ENCODE measurements at regions not wholly inside any gene's neighbourhood (a gene's known extent, or its start where the extent isn't known, plus 50 kb on each side); places are given as distances from the start of the nearest gene placed in this dataset.

- Histone ChIP-seq H3K27me3 (no peaks in the 10 kb centered on the region), H3K9me3 (replicated peaks) (no peaks in the 10 kb centered on the region), H3K4me3 (no peak overlapping the region), H3K27ac (no peak overlapping the region), H3K36me3 (no peaks in the 10 kb centered on the region), H3K4me1 (peaks cover 20% of the 10 kb centered on the region)
- no peak for DNase-seq
Measured at GRCh38 chr9:15113288-15113687, 193.7 kb downstream of the TTC39B start.

DNA sequence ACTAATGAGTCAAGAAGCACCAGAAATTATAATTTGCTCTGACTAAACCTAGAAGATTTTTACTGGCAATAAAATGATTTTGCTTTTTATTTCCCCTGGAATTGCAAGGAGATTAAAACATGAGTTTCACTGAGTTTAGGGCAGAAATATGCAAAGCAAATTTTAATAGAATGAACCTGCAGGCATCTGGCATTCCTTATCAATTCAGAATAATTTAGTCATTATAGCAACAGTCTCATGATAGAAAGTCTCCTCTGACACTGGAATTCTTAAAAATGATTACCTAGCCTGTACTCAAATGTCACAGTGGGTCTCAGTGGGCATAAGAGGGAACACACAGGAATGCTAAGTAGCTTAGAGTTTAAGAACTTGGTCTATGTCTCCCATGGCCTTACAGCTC lies 195.9 kb downstream of the TTC39B start:
- Histone ChIP-seq H3K27me3 (no peaks in the 10 kb centered on the region), H3K36me3 (no peaks in the 10 kb centered on the region), H3K4me3 (no peak overlapping the region), H3K9me3 (replicated peaks) (no peaks in the 10 kb centered on the region), H3K4me1 (peaks cover 6% of the 10 kb centered on the region), H3K27ac (no peak overlapping the region)
- DNase-seq = no peak

- no peaks in the 10 kb centered on the region for H3K9me3 ChIP-seq (replicated peaks)
- no peak overlapping the region for H3K27ac ChIP-seq
- H3K4me3 ChIP-seq = no peak overlapping the region
- H3K4me1 ChIP-seq = no peaks in the 10 kb centered on the region
- H3K27me3 ChIP-seq = no peaks in the 10 kb centered on the region
- no peaks in the 10 kb centered on the region for H3K36me3 ChIP-seq
- DNase-seq = peak; percentile 30 to 63
Measured at GRCh38 chr9:15104826-15105420, 194.7 kb upstream of the FREM1 start.

GRCh38 chr9:15103290-15103689 lies 193.1 kb upstream of the FREM1 start:
- no peaks in the 10 kb centered on the region for H3K36me3 ChIP-seq
- no peaks in the 10 kb centered on the region for H3K4me1 ChIP-seq
- no peaks in the 10 kb centered on the region for H3K9me3 ChIP-seq (replicated peaks)
- H3K27ac ChIP-seq = no peak overlapping the region
- H3K4me3 ChIP-seq = no peak overlapping the region
- H3K27me3 ChIP-seq = no peaks in the 10 kb centered on the region
- no peak for DNase-seq

GRCh38 chr9:15101095-15101494 lies 190.9 kb upstream of the FREM1 start:
- H3K27me3 ChIP-seq = no peaks in the 10 kb centered on the region
- H3K9me3 ChIP-seq (replicated peaks) = no peaks in the 10 kb centered on the region
- no peak overlapping the region for H3K4me3 ChIP-seq
- no peak overlapping the region for H3K27ac ChIP-seq
- H3K36me3 ChIP-seq = no peaks in the 10 kb centered on the region
- DNase-seq = no peak
- H3K4me1 ChIP-seq = no peaks in the 10 kb centered on the region

DNA sequence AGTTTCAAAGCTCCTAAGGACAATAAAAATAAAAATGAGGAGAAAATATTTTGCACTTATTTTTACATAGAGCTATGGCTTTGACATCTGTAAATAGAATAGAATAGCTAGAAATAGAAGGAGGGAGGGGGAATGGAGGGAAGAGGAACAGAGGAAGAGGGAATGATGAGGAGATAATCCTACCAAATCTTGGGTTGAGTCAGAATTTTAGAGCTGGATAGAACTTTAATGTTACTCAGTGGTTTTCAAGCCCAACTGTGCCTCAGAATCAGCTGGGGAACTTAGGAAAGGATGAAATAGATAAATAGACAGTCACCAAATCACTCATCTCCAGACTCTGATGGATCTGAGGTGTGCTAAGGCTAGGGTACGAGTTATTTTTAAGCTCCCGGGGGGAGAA lies 190.3 kb upstream of the FREM1 start:
- no peak overlapping the region for H3K4me3 ChIP-seq
- H3K9me3 ChIP-seq (replicated peaks) = no peaks in the 10 kb centered on the region
- H3K4me1 ChIP-seq = no peaks in the 10 kb centered on the region
- no peaks in the 10 kb centered on the region for H3K36me3 ChIP-seq
- H3K27ac ChIP-seq = no peak overlapping the region
- no peak for DNase-seq
- H3K27me3 ChIP-seq = no peaks in the 10 kb centered on the region

DNA sequence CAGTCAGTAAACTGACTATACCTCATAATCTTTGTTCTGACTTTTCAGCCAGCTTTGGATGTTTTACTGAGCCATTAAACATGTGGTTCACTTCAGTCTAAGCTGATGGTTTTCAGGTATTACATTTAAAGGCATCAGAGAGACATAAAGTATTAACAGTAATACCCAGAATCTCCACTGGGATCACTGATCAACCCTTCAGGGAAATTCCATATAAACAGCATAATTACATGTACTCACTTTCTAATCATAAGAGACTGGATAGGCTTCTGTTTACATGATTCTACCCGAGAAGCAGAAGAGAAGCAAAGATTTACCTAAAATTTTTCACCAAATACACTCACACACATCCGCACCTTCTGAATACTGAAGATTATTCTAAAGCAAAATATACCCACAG lies 186.7 kb upstream of the FREM1 start:
- H3K4me3 ChIP-seq = no peak overlapping the region
- H3K9me3 ChIP-seq (replicated peaks) = no peaks in the 10 kb centered on the region
- no peaks in the 10 kb centered on the region for H3K27me3 ChIP-seq
- H3K4me1 ChIP-seq = no peaks in the 10 kb centered on the region
- H3K36me3 ChIP-seq = no peaks in the 10 kb centered on the region
- no peak for DNase-seq
- no peak overlapping the region for H3K27ac ChIP-seq

DNA sequence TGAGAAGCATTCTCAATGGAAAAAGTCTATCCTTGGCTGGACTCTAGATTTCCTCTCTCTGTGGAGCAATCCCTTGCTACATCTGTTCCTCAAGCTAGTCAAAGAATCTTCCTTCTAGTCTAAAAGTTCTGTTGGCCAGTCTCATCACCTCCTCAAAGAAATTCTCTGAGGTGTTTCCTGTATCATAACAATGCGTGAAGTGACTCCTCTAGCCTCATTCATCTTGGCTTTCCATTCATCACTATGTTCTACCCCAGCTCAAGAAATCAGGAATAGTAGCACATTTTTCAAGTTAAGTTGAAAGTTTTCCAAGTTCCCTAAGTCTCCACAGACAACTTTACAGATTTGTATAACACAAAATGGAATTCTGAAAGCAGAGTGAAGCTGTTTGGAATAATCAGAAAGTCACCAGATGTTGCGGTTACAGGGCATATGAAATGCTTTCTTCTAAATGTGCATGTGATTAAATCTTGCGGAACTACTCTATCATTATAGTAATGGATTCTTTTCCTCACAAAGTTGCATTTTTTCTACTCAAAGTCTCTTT lies 176.6 kb upstream of the FREM1 start:
- Histone ChIP-seq H3K27me3 (no peaks in the 10 kb centered on the region), H3K9me3 (replicated peaks) (no peaks in the 10 kb centered on the region), H3K4me3 (no peak overlapping the region), H3K4me1 (no peaks in the 10 kb centered on the region), H3K27ac (no peak overlapping the region), H3K36me3 (no peaks in the 10 kb centered on the region)
- no peak for DNase-seq

DNA sequence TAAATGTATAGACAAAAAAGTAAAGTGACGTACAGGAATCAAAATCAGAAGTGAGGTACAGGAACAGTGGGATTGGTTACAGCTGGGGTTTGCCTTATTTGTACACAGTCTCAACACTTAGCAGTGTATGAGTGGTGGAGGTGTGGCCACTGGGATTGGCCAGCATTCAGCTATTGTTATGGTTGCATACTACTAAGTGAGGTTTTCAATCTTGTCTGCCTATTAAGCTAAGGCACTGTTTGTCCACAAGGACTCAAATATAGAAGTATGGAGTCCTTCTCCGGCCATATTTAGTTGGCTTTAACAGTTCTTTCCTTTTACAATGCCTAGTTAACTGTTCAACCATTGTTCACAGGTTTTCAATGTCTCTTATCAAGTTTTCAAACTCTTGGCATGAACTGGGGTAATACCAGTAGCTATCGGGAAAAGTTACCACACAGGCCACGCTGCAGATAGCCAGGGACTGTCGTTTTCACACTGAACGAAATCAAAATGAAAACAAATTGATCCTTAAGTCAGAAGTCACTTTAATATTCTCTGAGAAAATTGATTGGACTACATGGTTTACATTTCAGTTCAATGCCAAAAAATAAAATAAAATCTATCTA lies 176.0 kb upstream of the FREM1 start:
- no peak overlapping the region for H3K4me3 ChIP-seq
- no peaks in the 10 kb centered on the region for H3K36me3 ChIP-seq
- no peaks in the 10 kb centered on the region for H3K27me3 ChIP-seq
- no peaks in the 10 kb centered on the region for H3K4me1 ChIP-seq
- DNase-seq = no peak
- no peaks in the 10 kb centered on the region for H3K9me3 ChIP-seq (replicated peaks)
- no peak overlapping the region for H3K27ac ChIP-seq

DNA sequence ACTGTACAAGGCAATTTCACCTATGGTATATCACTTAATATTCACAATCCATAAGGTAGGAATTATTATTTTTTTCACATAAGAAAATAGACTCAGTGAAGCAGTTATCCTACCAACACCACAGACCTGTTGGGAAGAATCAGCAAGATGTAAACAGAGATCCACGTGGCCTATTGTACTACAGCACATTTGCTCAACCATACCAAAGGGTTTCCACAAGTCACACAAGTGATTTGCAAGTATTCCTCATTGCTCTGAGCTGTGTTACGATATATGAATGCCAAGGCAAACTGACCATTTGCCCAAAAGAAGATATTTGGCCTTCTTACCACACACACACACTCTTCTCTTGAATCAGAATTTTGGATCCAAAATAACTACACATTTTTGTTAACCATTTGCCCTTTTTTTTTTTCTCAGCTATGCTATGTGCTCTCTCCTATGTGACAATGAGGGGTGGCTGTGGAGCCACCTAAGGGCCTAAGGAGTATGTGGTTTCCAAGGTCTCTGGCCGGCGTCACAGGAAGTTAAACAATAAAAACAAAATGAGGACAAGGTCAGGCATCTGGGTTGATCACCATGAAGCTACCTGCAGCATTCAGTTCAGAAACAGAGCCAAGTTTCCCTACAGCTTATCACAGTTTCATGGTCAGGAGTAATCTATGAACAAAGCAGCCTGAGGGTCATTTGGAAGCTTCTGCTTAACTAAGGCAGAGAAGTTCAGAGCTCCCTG lies 171.0 kb upstream of the FREM1 start:
- Histone ChIP-seq H3K27ac (no peak overlapping the region), H3K27me3 (no peaks in the 10 kb centered on the region)

DNA sequence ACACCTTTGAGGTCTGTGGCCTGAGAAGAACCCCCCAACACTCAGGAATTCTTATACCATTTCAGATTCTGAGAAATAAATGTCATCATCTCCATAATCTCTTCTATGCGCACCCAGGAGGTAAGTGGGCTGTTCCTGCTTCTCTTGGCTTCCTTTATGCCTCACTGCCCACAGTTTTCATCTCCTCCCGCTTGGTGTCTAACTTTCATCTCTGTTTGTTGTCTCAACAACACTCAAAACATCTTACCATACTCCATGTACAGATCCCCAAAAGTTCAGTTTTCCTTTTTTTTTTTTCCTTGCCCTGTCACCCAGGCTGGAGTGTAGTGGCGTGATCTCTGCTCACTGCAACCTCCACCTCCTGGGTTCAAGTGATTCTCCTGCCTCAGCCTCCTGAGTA lies 170.2 kb upstream of the FREM1 start:
- no peaks in the 10 kb centered on the region for H3K9me3 ChIP-seq (replicated peaks)
- H3K4me3 ChIP-seq = no peak overlapping the region
- H3K27me3 ChIP-seq = no peaks in the 10 kb centered on the region
- DNase-seq = no peak
- no peaks in the 10 kb centered on the region for H3K4me1 ChIP-seq
- H3K27ac ChIP-seq = no peak overlapping the region
- H3K36me3 ChIP-seq = no peaks in the 10 kb centered on the region

More for the DNA sequence above, 171.0 kb upstream of the FREM1 start:
- no peak for DNase-seq
- H3K36me3 ChIP-seq = no peaks in the 10 kb centered on the region
- no peak overlapping the region for H3K4me3 ChIP-seq
- H3K4me1 ChIP-seq = no peaks in the 10 kb centered on the region
- no peaks in the 10 kb centered on the region for H3K9me3 ChIP-seq (replicated peaks)

- H3K36me3 ChIP-seq = no peaks in the 10 kb centered on the region
- no peak overlapping the region for H3K27ac ChIP-seq
- no peaks in the 10 kb centered on the region for H3K4me1 ChIP-seq
- H3K4me3 ChIP-seq = no peak overlapping the region
- no peaks in the 10 kb centered on the region for H3K27me3 ChIP-seq
- no peak for DNase-seq
- no peaks in the 10 kb centered on the region for H3K9me3 ChIP-seq (replicated peaks)
Measured at GRCh38 chr9:15079989-15080388, 169.8 kb upstream of the FREM1 start.

GRCh38 chr9:15077946-15078729 lies 167.9 kb upstream of the FREM1 start:
- Histone ChIP-seq H3K4me3 (no peak overlapping the region), H3K27me3 (no peaks in the 10 kb centered on the region), H3K9me3 (replicated peaks) (no peaks in the 10 kb centered on the region), H3K27ac (no peak overlapping the region), H3K36me3 (no peaks in the 10 kb centered on the region), H3K4me1 (no peaks in the 10 kb centered on the region)
- DNase-seq = no peak

DNA sequence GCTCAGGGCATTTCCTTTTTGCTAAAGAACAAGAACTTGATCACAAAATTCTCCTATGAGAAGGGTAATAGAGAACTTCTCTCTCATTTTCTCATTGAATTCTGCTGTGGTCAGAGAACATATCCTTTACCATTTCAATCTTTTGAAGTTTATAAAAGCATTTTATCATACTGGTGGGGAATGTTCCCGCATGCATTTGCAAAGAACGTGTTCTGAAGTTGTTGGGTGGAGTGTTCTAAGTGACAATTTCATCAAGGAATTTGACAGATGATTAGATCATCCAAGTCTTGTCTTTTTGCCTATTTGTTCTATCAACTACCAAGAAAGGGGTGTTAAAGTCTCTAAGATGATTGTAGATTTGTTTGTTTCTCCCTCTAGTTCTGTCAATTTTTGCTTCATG lies 163.4 kb upstream of the FREM1 start:
- H3K9me3 ChIP-seq (replicated peaks) = no peaks in the 10 kb centered on the region
- H3K4me3 ChIP-seq = no peak overlapping the region
- no peaks in the 10 kb centered on the region for H3K27me3 ChIP-seq
- DNase-seq = no peak
- no peaks in the 10 kb centered on the region for H3K4me1 ChIP-seq
- H3K36me3 ChIP-seq = no peaks in the 10 kb centered on the region
- no peak overlapping the region for H3K27ac ChIP-seq

DNA sequence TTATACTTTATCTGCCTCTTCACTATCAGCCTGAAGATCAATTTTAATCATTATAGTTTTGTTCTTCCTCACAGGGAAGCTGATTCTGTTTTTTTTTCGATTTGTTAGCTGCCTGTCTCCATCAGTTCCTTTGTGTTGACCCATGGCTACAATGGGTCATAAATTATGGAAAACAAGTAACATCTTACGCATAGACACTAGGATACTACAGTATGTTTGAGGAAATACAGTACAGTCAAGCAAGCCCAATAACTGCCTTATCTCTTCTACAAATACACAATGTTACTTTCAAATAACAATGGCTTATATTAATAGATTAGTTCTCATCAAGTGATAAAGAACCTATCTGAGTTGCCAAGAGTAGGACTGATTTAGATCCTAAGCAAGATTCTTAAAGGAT lies 160.5 kb upstream of the FREM1 start:
- no peaks in the 10 kb centered on the region for H3K36me3 ChIP-seq
- no peak overlapping the region for H3K4me3 ChIP-seq
- no peaks in the 10 kb centered on the region for H3K9me3 ChIP-seq (replicated peaks)
- no peaks in the 10 kb centered on the region for H3K4me1 ChIP-seq
- no peaks in the 10 kb centered on the region for H3K27me3 ChIP-seq
- H3K27ac ChIP-seq = no peak overlapping the region
- DNase-seq = no peak

All from SJCRH30 (cell line).